ENCODE measurements at regions not wholly inside any gene's neighbourhood (a gene's known extent, or its start where the extent isn't known, plus 50 kb on each side); places are given as distances from the start of the nearest gene placed in this dataset.

DNA sequence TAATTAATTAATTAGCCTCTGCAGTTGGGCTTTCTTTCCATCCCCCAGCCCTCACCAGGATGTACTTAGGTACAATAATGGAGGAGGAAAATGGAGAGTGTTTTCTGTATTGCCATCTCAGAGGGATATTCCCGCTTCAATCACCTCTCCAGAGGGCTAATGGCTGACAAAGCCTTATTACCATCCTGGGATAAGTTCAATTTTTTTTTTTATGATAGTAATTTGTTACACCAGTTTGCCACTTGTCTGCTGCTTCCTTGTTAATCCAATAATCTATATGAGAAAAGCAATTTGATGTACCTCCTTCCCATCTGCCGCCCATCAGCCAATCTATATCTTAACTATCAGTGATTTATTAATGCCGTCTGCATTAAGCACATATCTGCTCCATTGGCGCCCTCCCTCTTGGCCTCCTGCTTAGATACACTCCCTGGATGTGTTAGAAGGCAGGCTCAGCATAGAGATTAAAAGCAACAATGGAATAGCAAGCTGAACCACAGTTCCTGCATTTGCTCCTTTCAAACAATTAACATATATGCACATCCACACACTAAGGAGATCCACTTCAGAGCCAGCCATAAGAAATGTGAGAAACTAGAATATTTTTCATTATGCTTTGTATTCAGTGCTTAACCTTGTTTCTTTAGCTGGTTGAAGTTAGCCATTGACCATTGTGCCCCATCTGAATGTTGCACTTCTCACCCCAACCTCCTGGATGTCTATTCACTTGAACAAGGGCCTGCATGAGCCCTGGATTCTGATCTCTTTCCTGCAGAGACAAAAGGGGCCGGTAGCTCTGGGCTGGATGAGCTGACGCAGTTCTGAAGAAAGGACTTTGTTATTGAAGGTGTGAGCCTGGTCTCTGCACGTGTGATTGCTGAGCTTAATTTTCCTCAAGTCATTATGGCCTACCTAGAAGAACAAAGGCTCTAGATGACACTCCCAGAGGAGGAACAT lies 237.3 kb upstream of the GAP43 start:
- ChIA-PET CTCF (interaction anchor here (1.3 kb wide), 1 partner anchor 17 kb away, joined by 5 read pairs; no protein-coding TSS in a partner anchor), POLR2A (ENCODE audit: unreplicated experiment) (no interaction called here)
- Histone ChIP-seq H4K5ac (ENCODE audit: low read depth, low read length) (no peak overlapping the region), H3K4me3 (ENCODE audit: insufficient read depth, low read depth, low read length) (no peak overlapping the region), H3K27ac (ENCODE audit: insufficient read depth, low read length) (no peak overlapping the region), H2AFZ (replicated peaks; ENCODE audit: low read length, poor library complexity) (no peak overlapping the region), H3K9me1 (ENCODE audit: insufficient read depth, low read length) (no peaks in the 10 kb centered on the region), H4K91ac (ENCODE audit: insufficient read depth, low read depth, low read length) (no peak overlapping the region), H2BK5ac (ENCODE audit: low read depth, low read length, poor library complexity, severe bottlenecking) (no peak overlapping the region), H3K9me3 (ENCODE audit: control insufficient read depth, insufficient read depth, low read length) (no peaks in the 10 kb centered on the region), H3K4me1 (ENCODE audit: control insufficient read depth, insufficient read depth, low read length) (peaks cover 3% of the 10 kb centered on the region; the same call in 1 of the 2 replicates), H2AK5ac (ENCODE audit: low read depth, low read length) (no peak overlapping the region; the same call in 1 of the 2 replicates), H3K36me3 (ENCODE audit: control insufficient read depth, insufficient read depth, low read length) (no peaks in the 10 kb centered on the region), H4K8ac (ENCODE audit: low read depth in 2 of 2, low read length in 2 of 2) (no peak overlapping the region), H2BK120ac (ENCODE audit: low read depth, low read length) (no peak overlapping the region), H2AK9ac (replicated peaks; ENCODE audit: low read depth, low read length, poor library complexity) (no peak overlapping the region), H2BK20ac (ENCODE audit: low read depth, low read length) (no peak overlapping the region), H4K20me1 (ENCODE audit: insufficient read depth, low read length) (no peaks in the 10 kb centered on the region), H2BK15ac (ENCODE audit: low read depth, low read length) (no peak overlapping the region), H3K4ac (ENCODE audit: low read depth, low read length) (no peak overlapping the region), H3K14ac (replicated peaks; ENCODE audit: low read depth, low read length) (no peak overlapping the region), H3K18ac (ENCODE audit: low read depth, low read length) (no peak overlapping the region), H3K79me1 (ENCODE audit: low read depth in 1 of 2, low read length in 2 of 2) (no peaks in the 10 kb centered on the region), H3K9ac (ENCODE audit: low read depth, low read length) (no peak overlapping the region), H3K23ac (ENCODE audit: low read depth, low read length) (no peak overlapping the region), H3K4me2 (ENCODE audit: low read depth, low read length) (no peak overlapping the region), H3K56ac (ENCODE audit: extremely low read depth, insufficient read depth, low read length) (no peak overlapping the region), H3K27me3 (ENCODE audit: control insufficient read depth, insufficient read depth, low read length) (no peaks in the 10 kb centered on the region)
- intact Hi-C loops (cut with micrococcal nuclease) (no loop called here), in situ Hi-C loops (cut with MboI; ENCODE audit: low sequenced_read_pairs) (no loop called here), dilution Hi-C loops (cut with HindIII; ENCODE audit: low sequenced_read_pairs, unreplicated experiment) (no loop called here)
- DNase-seq, result no peak
- WGBS, 2 experiments (ENCODE audit: extremely low coverage in 2 of 2, insufficient read length in 1 of 2), result 60% methylated on average over 1 of the region's 7 CpGs; no CpG with 5 or more reads in 1 of the 2 experiments
- no peak for ATAC-seq (ENCODE audit: low read depth)
- TF ChIP-seq RAD21 (IDR thresholded peaks at IDR 0.05; ENCODE audit: low read length), result no peak
- no peak for TF ChIP-seq RFX5 (IDR thresholded peaks at IDR 0.05; ENCODE audit: low read depth, low read length)
- TF ChIP-seq MXI1 (IDR thresholded peaks at IDR 0.05; ENCODE audit: borderline replicate concordance, low read depth, low read length), result no peak
- no peak for TF ChIP-seq RCOR1 (IDR thresholded peaks at IDR 0.05; ENCODE audit: insufficient replicate concordance, low read length)
- TF ChIP-seq MAZ (IDR thresholded peaks at IDR 0.05; ENCODE audit: borderline replicate concordance, low read depth, low read length), result no peak
- TF ChIP-seq CEBPB (IDR thresholded peaks at IDR 0.05; ENCODE audit: low read depth, low read length), result no peak
- TF ChIP-seq CTCF (conservative IDR thresholded peaks at IDR 0.05; ENCODE audit: low read depth, low read length), result no peak
- no peak for TF ChIP-seq SMC3 (IDR thresholded peaks at IDR 0.05; ENCODE audit: low read depth, low read length)
- TF ChIP-seq CHD1 (IDR thresholded peaks at IDR 0.05; ENCODE audit: low read depth, low read length), result no peak
- TF ChIP-seq, protein P1, sequence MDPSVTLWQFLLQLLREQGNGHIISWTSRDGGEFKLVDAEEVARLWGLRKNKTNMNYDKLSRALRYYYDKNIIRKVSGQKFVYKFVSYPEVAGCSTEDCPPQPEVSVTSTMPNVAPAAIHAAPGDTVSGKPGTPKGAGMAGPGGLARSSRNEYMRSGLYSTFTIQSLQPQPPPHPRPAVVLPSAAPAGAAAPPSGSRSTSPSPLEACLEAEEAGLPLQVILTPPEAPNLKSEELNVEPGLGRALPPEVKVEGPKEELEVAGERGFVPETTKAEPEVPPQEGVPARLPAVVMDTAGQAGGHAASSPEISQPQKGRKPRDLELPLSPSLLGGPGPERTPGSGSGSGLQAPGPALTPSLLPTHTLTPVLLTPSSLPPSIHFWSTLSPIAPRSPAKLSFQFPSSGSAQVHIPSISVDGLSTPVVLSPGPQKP (IDR thresholded peaks at IDR 0.05; ENCODE audit: borderline replicate concordance, low read depth, low read length), result no peak
- no peak for TF ChIP-seq FOS (IDR thresholded peaks at IDR 0.05; ENCODE audit: low read depth, low read length)
- no peak for TF ChIP-seq NFE2L2 (IDR thresholded peaks at IDR 0.05; ENCODE audit: low read depth, low read length)
- TF ChIP-seq, protein P2, sequence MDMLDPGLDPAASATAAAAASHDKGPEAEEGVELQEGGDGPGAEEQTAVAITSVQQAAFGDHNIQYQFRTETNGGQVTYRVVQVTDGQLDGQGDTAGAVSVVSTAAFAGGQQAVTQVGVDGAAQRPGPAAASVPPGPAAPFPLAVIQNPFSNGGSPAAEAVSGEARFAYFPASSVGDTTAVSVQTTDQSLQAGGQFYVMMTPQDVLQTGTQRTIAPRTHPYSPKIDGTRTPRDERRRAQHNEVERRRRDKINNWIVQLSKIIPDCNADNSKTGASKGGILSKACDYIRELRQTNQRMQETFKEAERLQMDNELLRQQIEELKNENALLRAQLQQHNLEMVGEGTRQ (IDR thresholded peaks at IDR 0.05; ENCODE audit: low read depth, low read length), result no peak
- no peak for TF ChIP-seq POLR2A (IDR thresholded peaks at IDR 0.05; ENCODE audit: low read depth, low read length)
- no TSS peak for BruUV-seq (replicated peaks)
